ENCODE measurements at regions not wholly inside any gene's neighbourhood (a gene's known extent, or its start where the extent isn't known, plus 50 kb on each side); places are given as distances from the start of the nearest gene placed in this dataset.

DNA sequence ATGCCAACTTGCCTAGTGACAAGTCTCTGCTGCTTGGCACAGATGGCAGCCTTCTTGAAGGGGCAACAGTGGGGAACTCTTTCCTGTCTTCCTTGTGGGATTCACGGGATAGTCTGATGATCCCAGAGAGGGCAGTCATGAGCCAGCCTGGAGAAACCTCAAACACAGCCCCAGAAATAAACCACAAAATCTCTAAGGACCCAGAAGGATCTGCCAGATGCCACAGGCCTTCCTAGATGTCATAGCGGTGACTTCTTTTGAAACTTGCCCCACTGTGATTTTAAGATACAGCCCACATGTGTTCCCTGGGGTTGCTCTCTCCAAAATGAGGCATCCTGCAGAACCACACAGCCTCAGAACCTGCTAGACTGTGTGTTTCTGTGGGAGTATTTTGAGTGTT is 707.6 kb upstream of the TSPY4 start:
- TF ChIP-seq, protein P1, sequence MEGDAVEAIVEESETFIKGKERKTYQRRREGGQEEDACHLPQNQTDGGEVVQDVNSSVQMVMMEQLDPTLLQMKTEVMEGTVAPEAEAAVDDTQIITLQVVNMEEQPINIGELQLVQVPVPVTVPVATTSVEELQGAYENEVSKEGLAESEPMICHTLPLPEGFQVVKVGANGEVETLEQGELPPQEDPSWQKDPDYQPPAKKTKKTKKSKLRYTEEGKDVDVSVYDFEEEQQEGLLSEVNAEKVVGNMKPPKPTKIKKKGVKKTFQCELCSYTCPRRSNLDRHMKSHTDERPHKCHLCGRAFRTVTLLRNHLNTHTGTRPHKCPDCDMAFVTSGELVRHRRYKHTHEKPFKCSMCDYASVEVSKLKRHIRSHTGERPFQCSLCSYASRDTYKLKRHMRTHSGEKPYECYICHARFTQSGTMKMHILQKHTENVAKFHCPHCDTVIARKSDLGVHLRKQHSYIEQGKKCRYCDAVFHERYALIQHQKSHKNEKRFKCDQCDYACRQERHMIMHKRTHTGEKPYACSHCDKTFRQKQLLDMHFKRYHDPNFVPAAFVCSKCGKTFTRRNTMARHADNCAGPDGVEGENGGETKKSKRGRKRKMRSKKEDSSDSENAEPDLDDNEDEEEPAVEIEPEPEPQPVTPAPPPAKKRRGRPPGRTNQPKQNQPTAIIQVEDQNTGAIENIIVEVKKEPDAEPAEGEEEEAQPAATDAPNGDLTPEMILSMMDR (conservative IDR thresholded peaks at IDR 0.05 in 1 of 2, IDR thresholded peaks at IDR 0.05 in 1 of 2; ENCODE audit: low read depth in 1 of 2, low read length in 2 of 2), result no peak
- no peak for TF ChIP-seq EZH2 (IDR thresholded peaks at IDR 0.05; ENCODE audit: low read length, missing control alignments)
